DND-41 (cell line): ENCODE measurements at regions not wholly inside any gene's neighbourhood (a gene's known extent, or its start where the extent isn't known, plus 50 kb on each side); places are given as distances from the start of the nearest gene placed in this dataset.

Experiments used
- CTCF ChIP-seq: IDR thresholded peaks from 2 replicates; pipeline ENCODE4 v1.5.1; 2012; ENCODE audit warnings: borderline replicate concordance, low read length, moderate library complexity, mild to moderate bottlenecking; ENCODE audit not compliant: poor library complexity, severe bottlenecking; ENCODE audit errors: extremely low read depth
- EZH2 ChIP-seq: IDR thresholded peaks from 3 replicates; pipeline ENCODE4 v1.6.1; 2012; ENCODE audit warnings: borderline replicate concordance, low read depth, mild to moderate bottlenecking, moderate library complexity, low read length, inconsistent platforms; ENCODE audit not compliant: severe bottlenecking

- no peak for TF ChIP-seq EZH2
- no peak for TF ChIP-seq CTCF
Observed at GRCh38 chr6:48834706-48835105, 628.3 kb downstream of the MMUT start.
